Kidney (tissue), 13 donors: ENCODE measurements at regions not wholly inside any gene's neighbourhood (a gene's known extent, or its start where the extent isn't known, plus 50 kb on each side); places are given as distances from the start of the nearest gene placed in this dataset.

Experiments
- DNase-seq, 5 donors: peaks; one replicate each; pipeline ENCODE4 v3.0.0-alpha.2; 2013 to 2020
- FAIRE-seq: peaks from 2 replicates; lab custom pipeline; 2012; peaks lifted over from hg19 to GRCh38; lab: Jason Lieb, UNC
- H3K27ac ChIP-seq, 2 donors: one replicate each; pipeline ENCODE4 v1.7.0; 2013; ENCODE audit warnings: low read depth in 2 of 2, low read length in 2 of 2, inconsistent platforms in 1 of 2
- H3K27me3 ChIP-seq: one replicate; pipeline ENCODE4 v1.7.1; 2013; ENCODE audit warnings: low read length, inconsistent platforms; ENCODE audit not compliant: control insufficient read depth, insufficient read depth
- H3K36me3 ChIP-seq, 3 donors: one replicate each; pipeline versions ENCODE4 v1.7.0 to v1.7.1; 2013; ENCODE audit warnings: low read length in 3 of 3, control low read depth in 1 of 3, inconsistent platforms in 1 of 3; ENCODE audit not compliant: insufficient read depth in 3 of 3, control insufficient read depth in 2 of 3
- H3K4me1 ChIP-seq, 3 donors: one replicate each; pipeline versions ENCODE4 v1.7.0 to v1.7.1; 2013; ENCODE audit warnings: low read length in 3 of 3, inconsistent platforms in 1 of 3, low read depth in 1 of 3; ENCODE audit not compliant: control insufficient read depth in 2 of 3, insufficient read depth in 2 of 3
- H3K4me3 ChIP-seq, 3 donors: one replicate each; pipeline versions ENCODE4 v1.7.0 to v1.8.1; 2013; ENCODE audit warnings: low read length in 3 of 3, control low read depth in 1 of 3, inconsistent platforms in 1 of 3
- H3K9ac ChIP-seq, 3 donors: one replicate each; pipeline versions ENCODE4 v1.7.0 to v1.7.1; 2013; ENCODE audit warnings: low read length in 3 of 3, control low read depth in 1 of 3, inconsistent platforms in 1 of 3
- H3K9me3 ChIP-seq, 3 donors: one replicate each; pipeline versions ENCODE4 v1.7.0 to v1.7.1; 2013; ENCODE audit warnings: low read length in 3 of 3, control low read depth in 1 of 3, inconsistent platforms in 1 of 3; ENCODE audit not compliant: control insufficient read depth in 2 of 3, insufficient read depth in 1 of 3
- intact Hi-C: fragments of 100-400 bp; cut with DNase I; formaldehyde crosslinking; loops from one replicate; pipeline ENCODE4 v1.11.1; 2022
- TF ChIP-seq, protein P1 (sequence below): IDR thresholded peaks from 3 replicates; pipeline ENCODE4 v1.5.1; 2012; ENCODE audit warnings: mild to moderate bottlenecking, moderate library complexity, borderline replicate concordance; ENCODE audit not compliant: insufficient read depth; ENCODE audit errors: extremely low read depth
- donor health status: control.
- donor health status: control.
- donor health status: control.
- donor health status: control.
- donor health status: control.
- donor health status: DM: yes; HTN: yes; CAD: no.
- donor health status: Normal renal cell carcinoma (clear cell type).

DNA sequence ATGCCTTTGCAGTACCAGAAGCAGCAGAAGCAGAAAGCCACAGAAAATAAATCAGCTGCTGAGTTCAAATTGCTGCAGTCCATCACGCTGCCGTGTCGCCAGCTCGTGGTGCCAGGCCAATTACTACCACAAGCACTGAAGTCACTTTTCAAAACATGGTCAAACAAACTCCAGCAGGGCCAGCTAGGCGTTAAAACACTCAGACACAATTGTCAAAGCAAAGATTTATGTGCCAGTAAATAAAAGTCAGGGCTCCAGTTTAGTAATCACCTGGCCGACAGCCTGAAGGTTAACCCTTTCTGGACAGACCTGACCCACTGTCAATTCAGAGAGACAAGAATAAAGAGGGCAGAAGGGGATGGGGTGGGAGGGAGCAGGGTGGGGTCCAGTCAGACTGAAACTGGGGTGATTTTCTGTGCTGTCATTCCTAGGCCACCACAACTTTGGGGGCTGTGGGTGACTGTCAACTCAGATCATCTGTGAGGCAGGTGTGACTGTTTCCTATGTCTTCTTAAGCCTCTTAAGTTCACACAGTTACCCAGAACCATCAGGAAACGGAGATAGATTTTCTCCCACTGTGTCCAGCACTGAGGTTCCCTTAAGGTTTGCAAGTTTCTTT lies 109.8 kb upstream of the FUT8 start:
- no peak overlapping the region for H3K4me3 ChIP-seq
- no peaks in the 10 kb centered on the region for H3K4me1 ChIP-seq
- no peak overlapping the region for H3K27ac ChIP-seq

DNA sequence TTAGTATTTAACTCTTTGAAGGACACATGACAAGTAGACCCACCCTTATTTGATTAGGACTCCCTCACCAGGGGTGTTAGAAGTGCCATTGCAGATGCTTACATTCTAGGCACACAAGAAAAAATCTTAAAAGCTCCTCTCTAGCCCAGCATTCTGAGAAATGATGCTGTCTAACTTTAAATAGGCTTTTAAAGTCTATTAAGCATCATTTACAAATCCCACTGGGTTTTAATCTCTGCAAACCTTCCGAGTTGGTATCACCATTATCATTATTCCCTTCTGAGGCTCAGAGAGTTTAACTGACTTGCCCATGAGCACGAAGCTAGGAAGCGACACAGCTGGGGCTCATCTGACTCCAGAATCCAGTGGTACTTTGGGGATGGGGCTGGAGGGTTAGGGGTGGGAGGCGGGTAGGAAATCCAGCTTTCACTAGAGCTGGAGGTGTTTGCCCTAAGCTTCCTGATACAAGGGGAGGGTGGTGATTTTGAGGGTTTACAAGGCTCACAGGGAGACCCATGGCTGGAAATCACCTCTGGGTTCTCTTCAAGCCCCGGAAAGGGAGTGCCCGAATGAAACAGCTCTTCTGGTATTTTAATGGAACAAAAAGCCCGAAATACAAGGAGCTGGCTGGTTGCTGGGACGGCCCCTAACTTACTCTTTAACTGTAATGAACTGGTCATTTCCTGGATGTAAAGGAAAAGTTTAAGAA lies 109.2 kb upstream of the FUT8 start:
- Histone ChIP-seq H3K36me3 (no peaks in the 10 kb centered on the region), H3K27ac (no peak overlapping the region), H3K27me3 (no peaks in the 10 kb centered on the region), H3K9me3 (no peaks in the 10 kb centered on the region), H3K9ac (no peak overlapping the region), H3K4me3 (no peak overlapping the region), H3K4me1 (no peaks in the 10 kb centered on the region)
- peak in 1 of 5 donors; percentile 21 for DNase-seq
- no peak for FAIRE-seq
- intact Hi-C loops, result no loop called here
- TF ChIP-seq, protein P1, sequence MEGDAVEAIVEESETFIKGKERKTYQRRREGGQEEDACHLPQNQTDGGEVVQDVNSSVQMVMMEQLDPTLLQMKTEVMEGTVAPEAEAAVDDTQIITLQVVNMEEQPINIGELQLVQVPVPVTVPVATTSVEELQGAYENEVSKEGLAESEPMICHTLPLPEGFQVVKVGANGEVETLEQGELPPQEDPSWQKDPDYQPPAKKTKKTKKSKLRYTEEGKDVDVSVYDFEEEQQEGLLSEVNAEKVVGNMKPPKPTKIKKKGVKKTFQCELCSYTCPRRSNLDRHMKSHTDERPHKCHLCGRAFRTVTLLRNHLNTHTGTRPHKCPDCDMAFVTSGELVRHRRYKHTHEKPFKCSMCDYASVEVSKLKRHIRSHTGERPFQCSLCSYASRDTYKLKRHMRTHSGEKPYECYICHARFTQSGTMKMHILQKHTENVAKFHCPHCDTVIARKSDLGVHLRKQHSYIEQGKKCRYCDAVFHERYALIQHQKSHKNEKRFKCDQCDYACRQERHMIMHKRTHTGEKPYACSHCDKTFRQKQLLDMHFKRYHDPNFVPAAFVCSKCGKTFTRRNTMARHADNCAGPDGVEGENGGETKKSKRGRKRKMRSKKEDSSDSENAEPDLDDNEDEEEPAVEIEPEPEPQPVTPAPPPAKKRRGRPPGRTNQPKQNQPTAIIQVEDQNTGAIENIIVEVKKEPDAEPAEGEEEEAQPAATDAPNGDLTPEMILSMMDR, result no peak

More for the DNA sequence above, 109.8 kb upstream of the FUT8 start:
- peak in 2 of 5 donors; percentile 25 to 26 for DNase-seq
- Histone ChIP-seq H3K9me3 (no peaks in the 10 kb centered on the region), H3K9ac (no peak overlapping the region), H3K36me3 (no peaks in the 10 kb centered on the region), H3K27me3 (no peaks in the 10 kb centered on the region)
- FAIRE-seq, result no peak
- intact Hi-C loops, result no loop called here
- TF ChIP-seq, protein P1, result no peak

DNA sequence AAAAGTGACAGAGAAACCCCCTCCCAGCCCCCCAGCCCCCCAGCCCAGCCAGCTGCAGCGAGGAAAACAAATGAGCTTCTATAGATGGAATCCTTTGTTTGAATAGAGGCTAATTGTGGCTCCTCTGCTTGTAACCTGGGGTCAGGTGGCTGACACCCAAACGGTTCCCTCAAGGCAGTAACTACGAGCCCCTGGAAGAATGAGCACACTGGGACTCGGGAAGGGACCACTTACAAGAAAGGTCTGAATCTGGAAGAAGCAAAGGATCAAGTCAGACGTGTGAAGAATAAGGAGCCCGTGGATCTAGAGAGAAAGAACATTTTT lies 108.7 kb upstream of the FUT8 start:
- H3K9ac ChIP-seq, result no peak overlapping the region
- TF ChIP-seq, protein P1, result no peak
- H3K4me1 ChIP-seq, result no peaks in the 10 kb centered on the region
- FAIRE-seq (no peak), DNase-seq (no peak)
- no peak overlapping the region for H3K27ac ChIP-seq
- H3K36me3 ChIP-seq, result no peaks in the 10 kb centered on the region
- intact Hi-C loops, result no loop called here
- H3K4me3 ChIP-seq, result no peak overlapping the region
- no peaks in the 10 kb centered on the region for H3K9me3 ChIP-seq
- H3K27me3 ChIP-seq, result no peaks in the 10 kb centered on the region
